ENCODE measurements at regions not wholly inside any gene's neighbourhood (a gene's known extent, or its start where the extent isn't known, plus 50 kb on each side); places are given as distances from the start of the nearest gene placed in this dataset.

GRCh38 chr5:54705994-54706653 lies 188.6 kb downstream of the SNX18 start:
- Histone ChIP-seq H3K36me3 (no peaks in the 10 kb centered on the region), H3K4me3 (no peak overlapping the region), H3K27me3 (no peaks in the 10 kb centered on the region), H3K9me3 (peaks cover 0 to 2% (median 0%) of the 10 kb centered on the region in 4 donors), H3K27ac (no peak overlapping the region), H3K4me1 (peaks cover 0 to 27% (median 20%) of the 10 kb centered on the region in 4 donors)
- intact Hi-C loops (cut with DNase I) = no loop called here
- 83 to 84% methylated on average over 1 of the region's 1 CpG for WGBS, 2 donors
- TF ChIP-seq EP300 (IDR thresholded peaks at IDR 0.05) = no peak
- no peak for TF ChIP-seq CTCF (IDR thresholded peaks at IDR 0.05)
- no peak for TF ChIP-seq POLR2A (IDR thresholded peaks at IDR 0.05)
- no peak for TF ChIP-seq POLR2AphosphoS5 (IDR thresholded peaks at IDR 0.05)
- DNase-seq = no peak

GRCh38 chr5:54704825-54705224 lies 187.3 kb downstream of the SNX18 start:
- DNase-seq = no peak
- H3K27ac ChIP-seq = no peak overlapping the region
- no peaks in the 10 kb centered on the region for H3K36me3 ChIP-seq
- no peak overlapping the region for H3K4me3 ChIP-seq
- TF ChIP-seq CTCF (IDR thresholded peaks at IDR 0.05) (no peak), EP300 (IDR thresholded peaks at IDR 0.05) (no peak)
- no peaks in the 10 kb centered on the region for H3K27me3 ChIP-seq
- H3K9me3 ChIP-seq = peaks cover 0 to under 1% (median 0%) of the 10 kb centered on the region in 4 donors
- intact Hi-C loops (cut with DNase I) = no loop called here
- H3K4me1 ChIP-seq = peaks cover 0 to 32% (median 22%) of the 10 kb centered on the region in 4 donors
- 91 to 92% methylated on average over 3 of the region's 3 CpGs for WGBS, 2 donors

GRCh38 chr5:54704333-54704732 lies 186.8 kb downstream of the SNX18 start:
- H3K27ac ChIP-seq = no peak overlapping the region
- H3K4me3 ChIP-seq = no peak overlapping the region
- H3K27me3 ChIP-seq = no peaks in the 10 kb centered on the region
- DNase-seq = no peak
- H3K4me1 ChIP-seq = peaks cover 0 to 32% (median 22%) of the 10 kb centered on the region in 4 donors
- no peaks in the 10 kb centered on the region for H3K36me3 ChIP-seq
- no peak for TF ChIP-seq POLR2A (IDR thresholded peaks at IDR 0.05)
- TF ChIP-seq POLR2AphosphoS5 (IDR thresholded peaks at IDR 0.05) = no peak
- no peak for TF ChIP-seq CTCF (IDR thresholded peaks at IDR 0.05)
- TF ChIP-seq EP300 (IDR thresholded peaks at IDR 0.05) = no peak
- intact Hi-C loops (cut with DNase I) = no loop called here
- 75 to 81% methylated on average over 1 of the region's 1 CpG for WGBS, 2 donors
- no peaks in the 10 kb centered on the region for H3K9me3 ChIP-seq

GRCh38 chr5:54703565-54704255 lies 186.2 kb downstream of the SNX18 start:
- Histone ChIP-seq H3K4me1 (peaks cover 0 to 32% (median 22%) of the 10 kb centered on the region in 4 donors), H3K36me3 (no peaks in the 10 kb centered on the region), H3K27me3 (no peaks in the 10 kb centered on the region), H3K9me3 (no peaks in the 10 kb centered on the region), H3K27ac (peak overlapping the region in 2 of 4 donors; percentile 35 to 63), H3K4me3 (no peak overlapping the region)
- intact Hi-C loops (cut with DNase I) = no loop called here
- WGBS, 2 donors = 73 to 86% methylated on average over 10 of the region's 10 CpGs
- TF ChIP-seq POLR2AphosphoS5 (IDR thresholded peaks at IDR 0.05) = no peak
- no peak for TF ChIP-seq POLR2A (IDR thresholded peaks at IDR 0.05)
- no peak for TF ChIP-seq EP300 (IDR thresholded peaks at IDR 0.05)
- TF ChIP-seq CTCF (IDR thresholded peaks at IDR 0.05) = no peak
- DNase-seq = no peak
